Trophoblast cell (in vitro differentiated cells and primary cell): ENCODE measurements at regions not wholly inside any gene's neighbourhood (a gene's known extent, or its start where the extent isn't known, plus 50 kb on each side); places are given as distances from the start of the nearest gene placed in this dataset.
"Not testable (repeated sequence)": the region's sequence is repeated elsewhere in the genome, so short reads cannot be mapped to it uniquely, and the experiment has no call there.

Experiments
- DNase-seq, 2 donors: peaks; one replicate each; pipeline ENCODE4 v3.0.0-alpha.2; 2016
- H2AFZ ChIP-seq: 2 replicates; pipeline ENCODE4 v1.6.1; 2013; ENCODE audit warnings: low read length, moderate library complexity, mild to moderate bottlenecking; ENCODE audit not compliant: insufficient read depth, poor library complexity
- H2AK5ac ChIP-seq: 2 replicates; pipeline ENCODE4 v1.6.1; 2013; ENCODE audit warnings: mild to moderate bottlenecking, low read length
- H2BK120ac ChIP-seq: 2 replicates; pipeline ENCODE4 v1.6.1; 2013; ENCODE audit warnings: low read length, mild to moderate bottlenecking, moderate library complexity; ENCODE audit not compliant: insufficient read depth, poor library complexity
- H2BK12ac ChIP-seq: 2 replicates; pipeline ENCODE4 v1.6.1; 2013; ENCODE audit warnings: mild to moderate bottlenecking, low read length, moderate library complexity
- H2BK5ac ChIP-seq: 2 replicates; pipeline ENCODE4 v1.6.1; 2013; ENCODE audit warnings: low read length, low read depth, moderate library complexity, mild to moderate bottlenecking; ENCODE audit not compliant: poor library complexity
- H3K14ac ChIP-seq: 2 replicates; pipeline ENCODE4 v1.6.1; 2013; ENCODE audit warnings: mild to moderate bottlenecking, low read length
- H3K18ac ChIP-seq: 2 replicates; pipeline ENCODE4 v1.6.1; 2013; ENCODE audit warnings: mild to moderate bottlenecking, low read length
- H3K23ac ChIP-seq: 2 replicates; pipeline ENCODE4 v1.6.1; 2013; ENCODE audit warnings: low read length
- H3K27ac ChIP-seq: 2 replicates; pipeline ENCODE4 v1.5.1; 2013; ENCODE audit warnings: low read depth, mild to moderate bottlenecking, inconsistent platforms, low read length, moderate library complexity
- H3K27me3 ChIP-seq: 2 replicates; pipeline ENCODE4 v1.6.1; 2013; ENCODE audit warnings: inconsistent platforms, mild to moderate bottlenecking, low read length, moderate library complexity; ENCODE audit not compliant: insufficient read depth
- H3K36me3 ChIP-seq, 2 experiments: 1 replicate in 1 of 2; 2 replicates in 1 of 2; pipeline ENCODE4 v1.6.1; 2013; ENCODE audit warnings: low read length in 2 of 2, mild to moderate bottlenecking in 2 of 2, moderate library complexity in 1 of 2; ENCODE audit not compliant: insufficient read depth in 2 of 2, control insufficient read depth in 1 of 2
- H3K4ac ChIP-seq: 2 replicates; pipeline ENCODE4 v1.6.1; 2013; ENCODE audit warnings: low read depth, mild to moderate bottlenecking, low read length, moderate library complexity
- H3K4me1 ChIP-seq, 2 experiments: 1 replicate in 1 of 2; 2 replicates in 1 of 2; pipeline ENCODE4 v1.6.1; 2013; ENCODE audit warnings: low read length in 2 of 2, mild to moderate bottlenecking in 2 of 2, moderate library complexity in 1 of 2; ENCODE audit not compliant: insufficient read depth in 2 of 2, control insufficient read depth in 1 of 2
- H3K4me2 ChIP-seq: 2 replicates; pipeline ENCODE4 v1.6.1; 2013; ENCODE audit warnings: inconsistent platforms, mild to moderate bottlenecking, low read length, moderate library complexity
- H3K4me3 ChIP-seq: 2 replicates; pipeline ENCODE4 v1.5.1; 2013; ENCODE audit warnings: mild to moderate bottlenecking, low read depth, low read length, inconsistent platforms
- H3K79me1 ChIP-seq: one replicate; pipeline ENCODE4 v1.6.1; 2013; ENCODE audit warnings: low read length
- H3K79me2 ChIP-seq: 2 replicates; pipeline ENCODE4 v1.6.1; 2013; ENCODE audit warnings: low read length, mild to moderate bottlenecking; ENCODE audit not compliant: control insufficient read depth, insufficient read depth, poor library complexity
- H3K9ac ChIP-seq: 2 replicates; pipeline ENCODE4 v1.6.1; 2013; ENCODE audit warnings: mild to moderate bottlenecking, low read length
- H3K9me3 ChIP-seq: 2 replicates; pipeline ENCODE4 v1.6.1; 2013; ENCODE audit warnings: low read depth, mild to moderate bottlenecking, control low read depth, inconsistent platforms, low read length; ENCODE audit not compliant: insufficient read depth
- H4K12ac ChIP-seq: 2 replicates; pipeline ENCODE4 v1.6.1; 2013; ENCODE audit warnings: low read depth, mild to moderate bottlenecking, low read length, moderate library complexity
- H4K8ac ChIP-seq: 2 replicates; pipeline ENCODE4 v1.6.1; 2013; ENCODE audit warnings: low read depth, mild to moderate bottlenecking, low read length, moderate library complexity
- H4K91ac ChIP-seq: one replicate; pipeline ENCODE4 v1.6.1; 2013; ENCODE audit warnings: low read depth, mild to moderate bottlenecking, low read length, moderate library complexity
- WGBS: extraction: QIAGEN DNeasy Blood & Tissue Kit; methylation state at CpG from one replicate; pipeline ENCODE4 v1.1.7; 2013; ENCODE audit warnings: missing lambda C conversion rate; ENCODE audit not compliant: insufficient read length, insufficient coverage; ENCODE audit errors: extremely low coverage; 5-methylcytosine and 5-hydroxymethylcytosine counted together

DNA sequence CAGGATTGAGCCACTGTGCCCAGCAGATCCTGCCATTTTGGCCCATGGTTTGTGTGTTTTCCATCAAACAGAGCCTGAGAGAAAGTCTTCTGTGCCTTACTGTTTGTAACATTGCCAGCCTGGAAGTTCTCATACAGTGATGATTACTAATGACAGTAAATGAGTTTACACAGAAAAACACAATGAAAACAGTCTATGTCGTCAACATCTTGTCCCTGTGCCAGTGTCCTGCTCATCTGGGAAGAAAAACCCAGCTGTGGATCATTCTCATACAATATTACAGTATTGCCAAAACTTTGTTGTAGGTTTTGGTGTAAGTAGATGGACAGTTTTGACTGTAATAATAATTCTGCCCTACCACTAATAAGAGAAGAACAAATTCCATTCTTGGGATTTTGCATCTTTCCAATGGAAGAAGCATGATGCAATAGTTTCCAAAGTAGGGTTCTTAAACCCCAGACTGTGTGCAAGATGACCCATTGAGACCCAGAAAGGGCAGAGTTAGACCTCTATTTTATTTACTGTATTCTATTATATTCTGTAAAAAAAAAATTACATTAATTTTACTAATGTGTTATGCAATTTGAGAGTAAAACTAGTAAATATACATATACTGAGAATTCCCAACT, 135.0 kb upstream of the JARID2 start:
- peaks cover 4 to 5% of the 10 kb centered on the region in 2 experiments for H3K4me1 ChIP-seq
- no peak overlapping the region for H3K4me3 ChIP-seq
- H3K23ac ChIP-seq, result no peak overlapping the region
- H3K79me1 ChIP-seq, result peaks cover 6% of the 10 kb centered on the region
- H3K79me2 ChIP-seq, result no peaks in the 10 kb centered on the region
- no peak overlapping the region for H3K9ac ChIP-seq
- H3K4ac ChIP-seq, result no peak overlapping the region
- no CpG with 5 or more reads among the region's 1 CpG for WGBS
- H2BK5ac ChIP-seq, result no peak overlapping the region
- H4K91ac ChIP-seq, result no peak overlapping the region
- no peak overlapping the region for H3K14ac ChIP-seq
- no peak overlapping the region for H2BK120ac ChIP-seq
- H2AK5ac ChIP-seq, result no peak overlapping the region
- no peak overlapping the region for H2BK12ac ChIP-seq
- no peaks in the 10 kb centered on the region for H3K9me3 ChIP-seq
- no peaks in the 10 kb centered on the region for H3K27me3 ChIP-seq
- DNase-seq, result no peak
- no peak overlapping the region for H4K12ac ChIP-seq
- H3K4me2 ChIP-seq, result no peak overlapping the region
- no peaks in the 10 kb centered on the region for H3K36me3 ChIP-seq
- H3K18ac ChIP-seq, result no peak overlapping the region
- H2AFZ ChIP-seq, result no peak overlapping the region
- H4K8ac ChIP-seq, result no peak overlapping the region
- H3K27ac ChIP-seq, result no peak overlapping the region

- not testable (repeated sequence) for H3K4me3 ChIP-seq, H3K27me3 ChIP-seq, H3K9ac ChIP-seq, H4K8ac ChIP-seq, H2BK12ac ChIP-seq, H3K14ac ChIP-seq, H3K23ac ChIP-seq, H3K4me2 ChIP-seq, H4K91ac ChIP-seq, H2AFZ ChIP-seq, H3K27ac ChIP-seq, H3K36me3 ChIP-seq, H3K9me3 ChIP-seq, H2BK120ac ChIP-seq, H3K4ac ChIP-seq, H3K4me1 ChIP-seq, H2AK5ac ChIP-seq, H3K79me1 ChIP-seq, DNase-seq, H3K18ac ChIP-seq, H3K79me2 ChIP-seq, H4K12ac ChIP-seq, H2BK5ac ChIP-seq
- no CpG with 5 or more reads among the region's 1 CpG for WGBS
Observed at GRCh38 chr6:15111576-15111975, 134.3 kb upstream of the JARID2 start.

- Histone ChIP-seq H3K4me2 (no peak overlapping the region), H3K4me3 (no peak overlapping the region)
- WGBS, result no CpG with 5 or more reads among the region's 1 CpG
Observed at GRCh38 chr6:15113587-15113986, 132.3 kb upstream of the JARID2 start.

GRCh38 chr6:15114061-15114460, 131.8 kb upstream of the JARID2 start:
- Histone ChIP-seq H4K8ac (no peak overlapping the region), H2AK5ac (no peak overlapping the region), H3K4me2 (no peak overlapping the region), H3K79me1 (no peaks in the 10 kb centered on the region), H3K4me1 (no peaks in the 10 kb centered on the region), H4K91ac (no peak overlapping the region), H3K36me3 (no peaks in the 10 kb centered on the region), H3K23ac (no peak overlapping the region), H4K12ac (no peak overlapping the region), H2BK5ac (no peak overlapping the region), H3K9me3 (no peaks in the 10 kb centered on the region), H2BK120ac (no peak overlapping the region), H3K27ac (no peak overlapping the region), H2AFZ (no peak overlapping the region), H3K4me3 (no peak overlapping the region), H3K14ac (no peak overlapping the region), H3K18ac (no peak overlapping the region), H3K4ac (no peak overlapping the region), H3K9ac (no peak overlapping the region), H3K27me3 (no peaks in the 10 kb centered on the region), H2BK12ac (no peak overlapping the region), H3K79me2 (no peaks in the 10 kb centered on the region)
- WGBS, result no CpG with 5 or more reads among the region's 4 CpGs
- no peak for DNase-seq

More at GRCh38 chr6:15113587-15113986, 132.3 kb upstream of the JARID2 start:
- Histone ChIP-seq H2AFZ (no peak overlapping the region), H3K9me3 (no peaks in the 10 kb centered on the region), H3K18ac (no peak overlapping the region), H3K4me1 (no peaks in the 10 kb centered on the region), H3K36me3 (no peaks in the 10 kb centered on the region), H4K8ac (no peak overlapping the region), H2AK5ac (no peak overlapping the region), H2BK5ac (no peak overlapping the region), H2BK12ac (no peak overlapping the region), H3K79me1 (no peaks in the 10 kb centered on the region), H3K23ac (no peak overlapping the region), H3K27ac (no peak overlapping the region), H3K27me3 (no peaks in the 10 kb centered on the region), H4K12ac (no peak overlapping the region), H4K91ac (no peak overlapping the region), H3K79me2 (no peaks in the 10 kb centered on the region), H3K14ac (no peak overlapping the region), H3K9ac (no peak overlapping the region), H2BK120ac (no peak overlapping the region), H3K4ac (no peak overlapping the region)
- DNase-seq, result no peak
